Anterior cingulate cortex (tissue), 58 donors: ENCODE measurements at regions not wholly inside any gene's neighbourhood (a gene's known extent, or its start where the extent isn't known, plus 50 kb on each side); places are given as distances from the start of the nearest gene placed in this dataset.

Experiments used
- DNase-seq, 58 donors: peaks; one replicate each; lab custom pipeline; 2025; lab: John Stamatoyannopoulos, UW

DNA sequence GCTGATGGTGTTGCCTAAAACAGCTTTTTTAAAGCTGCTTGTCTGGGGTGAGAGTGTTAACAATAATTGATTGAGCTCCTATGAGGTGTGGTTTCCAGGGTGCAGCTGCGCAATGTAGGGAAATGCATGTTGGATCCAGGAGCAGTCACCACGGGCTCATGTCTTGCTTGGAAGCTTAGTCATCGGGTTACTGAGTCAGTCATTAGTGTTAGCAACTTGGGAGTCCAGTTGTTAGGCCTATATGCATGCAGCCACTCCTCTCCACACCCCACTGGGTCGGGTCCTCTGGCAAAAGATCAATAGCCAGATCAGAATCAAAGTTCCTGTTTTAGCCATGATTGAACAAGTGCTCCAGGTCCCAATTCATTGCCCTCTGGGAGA is 271.7 kb upstream of the CHD6 start:
- DNase-seq, result no peak

DNA sequence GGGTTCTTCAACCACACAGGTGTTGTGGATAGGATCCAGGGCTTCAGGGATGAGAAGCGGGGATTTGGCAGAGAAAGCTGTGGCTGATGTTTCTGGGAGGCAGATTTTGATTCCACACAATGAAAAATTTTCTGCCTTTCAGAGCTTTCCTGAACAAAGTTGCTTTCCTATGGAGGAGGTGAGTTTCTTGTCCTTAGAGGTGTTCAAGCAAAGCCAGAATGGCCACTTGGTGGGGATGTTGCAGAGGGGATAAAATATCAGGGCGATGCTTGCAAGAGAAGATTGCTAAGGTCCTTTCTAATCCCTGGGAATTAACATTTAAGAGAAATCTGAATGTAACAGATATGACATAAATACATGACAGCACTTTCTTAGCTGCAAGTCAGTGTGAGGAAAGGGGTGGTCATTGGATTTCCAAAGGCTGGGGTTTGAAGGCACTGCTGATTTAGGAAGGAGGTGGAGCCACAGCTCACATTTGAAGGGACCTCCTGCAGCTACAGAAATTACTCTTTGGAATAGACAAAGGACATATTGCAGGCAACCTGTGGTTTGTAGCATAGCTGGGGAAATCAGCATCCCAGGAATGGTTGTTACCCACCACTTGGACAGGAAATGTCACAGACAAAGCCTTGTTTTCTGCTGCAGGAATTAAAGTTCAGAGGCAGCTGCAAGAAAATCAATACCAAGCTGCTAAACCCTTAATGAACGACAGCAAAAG is 271.1 kb upstream of the CHD6 start:
- peak in 14 of 58 donors; percentile 1 to 42 (median 9) for DNase-seq

DNA sequence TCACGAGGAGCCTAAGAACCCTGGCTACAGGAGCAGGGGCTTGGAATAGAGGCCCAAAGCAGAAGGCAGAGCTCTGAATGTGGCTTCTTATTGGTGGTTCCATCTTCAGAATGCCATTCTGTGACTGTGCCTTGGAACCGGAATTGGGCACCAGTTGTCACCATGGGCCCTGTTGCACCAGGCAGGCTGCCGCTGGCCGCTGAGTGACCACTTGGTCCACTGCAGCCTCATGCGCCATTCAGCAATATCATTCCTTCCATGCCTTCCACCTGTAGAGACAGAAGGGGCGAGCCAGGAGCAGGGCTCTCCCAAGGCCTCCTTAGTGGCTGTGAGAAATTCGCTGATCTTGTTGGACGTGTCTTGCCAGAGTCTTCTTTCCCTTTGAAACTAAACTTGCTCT is 270.3 kb upstream of the CHD6 start:
- DNase-seq, result no peak

DNA sequence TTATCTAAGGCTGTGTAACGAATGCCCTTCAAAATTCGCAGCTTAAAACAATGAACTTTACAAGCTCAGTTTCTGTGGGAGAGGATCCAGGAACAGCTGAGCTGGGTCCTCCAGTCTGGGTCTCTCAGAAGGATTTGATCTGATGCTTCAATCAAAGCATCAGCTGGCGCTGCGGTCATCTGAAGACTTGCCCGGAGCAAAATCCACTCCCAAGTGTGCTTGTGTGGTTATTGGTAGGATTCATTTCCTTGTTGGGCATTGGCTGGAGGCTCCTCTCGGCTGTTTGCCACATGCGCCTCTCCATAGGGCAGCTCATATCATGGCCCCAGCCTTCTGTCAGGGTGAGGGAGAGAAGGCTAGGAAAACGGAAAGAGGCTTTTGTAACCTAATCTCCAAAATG is 269.3 kb upstream of the CHD6 start:
- no peak for DNase-seq

DNA sequence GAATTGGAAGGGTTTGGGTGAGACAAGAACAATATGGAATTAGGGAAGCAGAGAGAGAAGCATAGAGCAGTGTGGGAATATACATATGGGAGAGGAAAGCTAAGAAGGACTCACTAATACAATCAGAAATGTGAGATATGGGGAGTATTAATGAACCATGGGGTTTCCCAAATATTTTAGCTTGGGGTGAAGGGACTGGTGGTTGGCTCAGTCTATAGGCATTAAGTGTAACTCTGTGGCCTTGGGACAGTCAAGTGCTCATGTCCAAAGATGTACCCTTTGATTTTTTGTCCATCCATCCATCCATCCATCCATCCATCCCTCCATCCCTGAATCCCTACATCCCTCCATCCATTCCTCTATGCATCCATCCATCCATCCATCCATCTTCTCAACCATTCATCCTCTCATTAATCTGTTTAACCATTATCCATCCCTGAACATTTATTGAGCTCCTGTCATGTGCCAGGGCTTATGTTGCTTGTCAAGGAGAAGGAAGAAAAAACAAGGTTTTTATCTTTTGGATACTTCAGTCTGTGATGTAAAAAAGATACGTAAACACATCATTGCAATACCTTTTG is 263.4 kb upstream of the CHD6 start:
- DNase-seq, result no peak

DNA sequence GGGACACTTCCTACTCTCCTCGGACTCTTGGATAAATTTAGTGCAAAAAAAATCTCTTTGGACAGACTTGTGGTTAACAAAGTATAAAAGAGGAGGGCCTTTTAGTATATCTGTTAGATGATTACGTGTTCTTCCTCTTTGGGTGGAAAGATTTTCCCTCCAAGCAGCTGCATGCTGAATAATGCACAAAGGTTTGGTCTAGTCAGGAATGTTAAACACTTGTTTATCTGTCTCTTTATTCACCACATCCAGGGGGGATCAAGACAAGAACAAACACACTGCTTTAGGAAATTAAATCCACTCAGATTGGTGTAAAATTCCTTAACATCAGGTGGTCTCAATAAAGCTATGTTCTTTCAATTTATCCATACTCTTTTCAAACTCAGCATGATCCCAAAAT is 260.9 kb upstream of the CHD6 start:
- DNase-seq, result no peak

DNA sequence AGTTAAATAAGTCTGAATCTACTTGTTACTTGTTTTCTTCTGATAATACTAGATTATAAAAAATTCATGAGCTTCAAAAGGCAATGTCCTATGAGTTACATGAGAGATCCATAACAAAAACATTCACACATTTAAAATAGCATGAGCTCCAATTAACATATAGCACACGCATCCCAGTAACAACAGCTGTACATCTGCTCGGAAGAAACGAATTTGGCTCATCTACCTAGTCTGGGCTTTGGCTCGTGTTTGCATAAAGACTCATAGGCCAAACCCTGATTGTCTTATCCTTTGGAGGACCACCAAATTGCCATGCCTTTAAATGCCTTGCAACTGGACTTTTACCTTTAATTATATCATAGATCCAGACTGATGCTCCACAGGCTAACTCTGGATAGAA is 259.7 kb upstream of the CHD6 start:
- peak in 2 of 58 donors; percentile 0 to 6 for DNase-seq

DNA sequence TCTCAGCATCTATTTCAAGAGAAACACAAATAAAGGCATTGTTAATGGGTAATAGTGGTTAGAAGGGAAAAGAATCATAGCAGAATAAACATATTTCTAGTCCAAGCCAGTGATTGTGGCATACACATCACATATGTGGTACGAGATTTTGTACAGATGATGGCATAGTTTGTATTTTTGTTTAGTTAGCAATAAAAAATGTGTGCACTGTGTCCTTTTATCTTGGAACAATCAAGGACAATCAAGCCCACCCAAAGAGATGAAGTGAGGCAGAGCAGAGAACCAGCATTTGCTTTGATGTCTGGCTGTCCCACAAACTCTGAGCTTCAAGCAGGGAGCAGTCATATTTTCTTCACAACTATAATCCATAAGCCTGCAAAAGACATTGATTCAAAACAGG is 256.5 kb upstream of the CHD6 start:
- DNase-seq, result no peak

DNA sequence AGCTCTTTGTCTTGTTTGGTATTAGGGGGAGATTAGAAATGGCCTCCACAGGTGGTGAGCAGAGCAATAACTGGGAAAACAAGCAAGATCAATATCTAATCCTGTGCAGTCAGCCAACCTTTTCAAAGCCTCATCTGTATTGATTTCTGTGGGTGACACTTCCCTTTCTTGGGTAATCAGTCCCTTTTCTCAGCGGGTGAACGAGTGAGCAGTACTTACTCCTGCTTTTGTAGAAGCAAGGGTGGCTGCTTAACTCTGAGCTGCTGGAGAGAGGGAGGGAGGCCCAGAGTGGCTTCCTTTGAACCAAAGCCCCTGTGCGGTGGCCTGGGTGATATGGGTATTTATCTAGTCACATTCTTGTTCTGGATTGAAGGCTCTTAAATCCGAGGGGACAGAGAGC is 254.8 kb upstream of the CHD6 start:
- DNase-seq, result no peak

DNA sequence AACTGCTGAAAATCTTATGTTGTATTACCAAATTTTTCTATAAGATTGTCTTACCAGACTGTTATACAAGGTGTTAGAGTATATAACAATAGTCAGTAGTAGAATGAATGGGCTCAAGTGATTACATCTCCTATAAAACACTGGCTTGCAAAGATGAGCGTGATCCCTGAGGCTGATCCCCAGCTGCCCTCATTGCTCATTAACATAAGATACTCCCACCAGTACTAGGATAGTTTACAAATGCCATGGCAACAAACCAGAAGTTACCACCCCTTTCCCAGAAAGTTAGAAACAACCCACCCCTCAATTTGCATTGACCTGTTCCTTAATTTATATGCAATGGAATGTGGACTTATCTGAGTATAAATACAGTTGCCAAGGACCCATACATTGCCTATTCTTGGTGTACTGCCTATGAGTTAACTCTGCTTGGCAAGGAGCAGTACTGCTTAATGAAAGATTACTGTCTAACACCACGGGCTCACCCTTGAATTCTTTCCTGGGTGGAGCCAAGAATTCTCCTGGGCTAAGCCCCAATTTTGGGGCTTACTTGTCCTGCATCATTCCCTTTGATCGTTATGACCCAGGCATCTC is 252.8 kb upstream of the CHD6 start:
- DNase-seq, result no peak

DNA sequence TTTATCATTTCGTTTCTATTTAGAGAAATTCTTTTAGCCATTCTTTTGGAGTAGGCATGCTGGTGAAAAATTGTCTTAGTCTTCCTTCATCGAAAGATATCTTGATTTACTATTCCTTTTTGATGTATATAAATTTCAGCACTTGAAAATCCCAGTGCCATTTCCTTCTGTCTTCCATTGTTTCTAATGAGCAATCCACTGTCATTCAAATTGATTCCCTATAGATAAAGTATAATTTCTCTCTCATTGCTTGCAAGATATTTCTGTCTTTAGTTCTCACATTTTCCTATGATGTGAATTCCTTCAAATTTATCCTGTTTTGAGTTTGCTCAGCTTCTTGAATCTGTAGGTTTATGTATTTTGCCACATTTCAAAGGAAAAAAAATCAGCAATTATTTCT is 251.1 kb upstream of the CHD6 start:
- DNase-seq, result no peak

DNA sequence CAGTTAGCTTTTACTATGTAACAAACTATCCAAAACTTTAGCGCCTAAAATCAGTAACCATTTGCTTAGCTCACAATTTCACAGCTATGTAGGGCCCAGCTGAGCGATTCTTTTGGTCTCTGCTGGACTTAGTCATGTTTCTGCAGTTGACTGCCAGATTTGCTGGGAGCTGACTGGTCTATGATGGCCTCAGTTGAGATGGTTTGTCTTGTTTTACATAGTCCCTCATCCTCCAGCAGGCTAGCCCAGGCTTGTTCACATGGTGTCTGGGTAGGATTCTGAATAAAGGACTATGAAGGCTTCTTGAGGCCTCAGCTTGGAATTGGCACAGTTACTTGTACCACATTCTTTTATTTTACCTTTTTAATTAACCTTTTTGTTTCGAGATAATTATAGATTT is 247.8 kb upstream of the CHD6 start:
- no peak for DNase-seq

DNA sequence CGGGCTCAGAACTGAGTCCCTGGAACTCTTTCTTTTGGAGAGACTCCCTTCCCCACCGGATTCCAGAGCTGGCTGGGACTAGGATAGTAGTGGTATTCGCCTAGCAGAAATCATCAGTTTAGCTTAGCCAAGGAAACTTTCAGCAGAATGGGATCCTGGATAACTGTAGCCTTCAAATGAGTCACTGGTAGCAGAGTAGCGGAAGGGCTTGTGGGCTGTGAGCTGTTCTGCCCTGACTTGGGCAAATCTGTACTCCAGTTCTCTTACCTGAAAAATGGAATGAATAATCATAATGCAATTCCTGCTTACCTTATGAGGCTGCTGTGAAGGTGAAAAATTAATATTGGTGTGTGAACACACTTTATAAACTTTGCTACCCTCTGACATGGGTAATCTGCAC is 244.3 kb upstream of the CHD6 start:
- no peak for DNase-seq

DNA sequence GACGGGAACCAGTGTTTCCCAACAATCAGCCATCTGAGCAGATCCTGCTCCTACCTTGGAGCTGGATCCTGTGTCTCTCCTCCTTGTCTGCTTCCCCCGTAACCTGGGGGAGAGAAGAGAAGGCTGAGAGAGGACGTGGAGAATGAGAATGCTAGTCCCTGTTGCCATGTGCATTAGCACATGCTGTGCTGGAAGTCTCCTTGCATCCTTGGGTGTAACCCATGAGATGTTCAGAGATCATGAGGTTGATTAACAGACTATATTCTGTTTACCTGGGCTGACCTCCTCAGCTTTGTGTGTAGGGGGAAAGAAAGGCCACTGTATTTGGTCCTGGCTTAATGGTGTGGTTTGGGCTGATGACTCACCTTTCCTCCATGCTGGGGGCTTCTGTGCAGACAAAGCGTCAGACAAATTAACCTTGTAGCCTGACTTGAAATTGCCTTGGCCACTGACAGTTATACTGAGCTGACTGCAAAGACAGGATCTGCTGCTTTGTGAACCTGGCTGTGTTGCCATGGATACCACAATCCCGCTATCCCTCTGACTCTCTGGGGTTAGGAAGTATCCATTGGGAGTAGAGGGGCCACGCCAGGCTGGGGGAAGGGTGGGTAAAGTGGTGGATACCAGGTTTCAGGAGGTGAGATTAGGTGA is 243.7 kb upstream of the CHD6 start:
- DNase-seq, result no peak

DNA sequence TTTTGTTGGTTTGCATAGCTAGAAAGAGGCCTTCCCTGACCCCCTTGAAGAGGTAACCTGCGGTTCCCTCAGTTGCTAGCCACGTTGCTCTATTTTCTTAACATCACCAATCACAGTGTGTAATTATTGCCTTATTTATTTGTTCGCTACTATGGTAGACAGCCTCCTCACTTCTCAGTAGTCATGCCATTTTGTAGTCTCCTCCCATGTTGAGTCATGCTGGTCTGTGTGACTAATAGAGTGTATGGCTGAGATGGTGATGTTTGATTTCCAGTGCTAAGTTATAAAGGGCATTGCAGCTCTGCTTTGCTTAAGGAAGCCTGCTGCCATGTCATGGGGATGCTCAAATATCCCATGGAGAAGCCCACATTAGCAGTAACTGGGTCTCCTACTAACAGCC is 236.6 kb upstream of the CHD6 start:
- DNase-seq, result no peak

DNA sequence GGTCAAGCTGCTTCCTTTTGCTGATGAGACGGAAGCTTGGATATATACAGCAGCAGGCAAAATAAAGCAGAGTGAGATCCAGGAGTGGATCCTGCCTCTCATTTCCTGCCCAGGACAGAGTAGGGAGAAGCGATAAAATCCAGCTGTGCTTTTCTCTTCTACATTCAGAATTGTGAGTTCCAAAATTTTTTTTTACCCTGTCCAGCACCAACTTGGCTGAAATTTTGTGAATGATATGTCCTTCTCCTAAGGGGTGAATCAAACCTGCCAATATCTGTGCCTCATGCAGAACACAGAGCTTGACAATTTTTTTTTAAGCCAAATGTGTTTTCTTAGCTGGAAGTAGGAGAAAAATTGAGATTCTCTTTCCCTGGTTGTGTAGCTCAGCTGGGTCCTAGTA is 235.6 kb upstream of the CHD6 start:
- no peak for DNase-seq

DNA sequence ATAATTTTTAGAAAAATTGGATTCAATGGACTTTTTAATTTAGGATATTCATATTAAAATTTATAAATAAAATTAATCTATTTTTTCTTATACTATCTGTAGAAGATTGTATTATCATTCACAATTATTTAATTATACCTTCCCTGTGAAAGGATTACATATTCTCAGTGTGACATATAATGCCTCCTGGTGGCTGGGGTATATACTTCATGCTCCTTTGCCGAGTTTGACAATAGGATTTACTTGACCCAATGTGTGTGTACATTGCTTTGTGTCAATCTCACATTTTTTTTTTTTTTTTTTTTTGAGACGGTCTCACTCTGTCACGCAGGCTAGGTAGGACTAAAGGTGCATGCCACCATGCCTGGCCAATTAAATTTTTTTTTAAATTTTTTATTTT is 230.0 kb upstream of the CHD6 start:
- DNase-seq, result no peak

DNA sequence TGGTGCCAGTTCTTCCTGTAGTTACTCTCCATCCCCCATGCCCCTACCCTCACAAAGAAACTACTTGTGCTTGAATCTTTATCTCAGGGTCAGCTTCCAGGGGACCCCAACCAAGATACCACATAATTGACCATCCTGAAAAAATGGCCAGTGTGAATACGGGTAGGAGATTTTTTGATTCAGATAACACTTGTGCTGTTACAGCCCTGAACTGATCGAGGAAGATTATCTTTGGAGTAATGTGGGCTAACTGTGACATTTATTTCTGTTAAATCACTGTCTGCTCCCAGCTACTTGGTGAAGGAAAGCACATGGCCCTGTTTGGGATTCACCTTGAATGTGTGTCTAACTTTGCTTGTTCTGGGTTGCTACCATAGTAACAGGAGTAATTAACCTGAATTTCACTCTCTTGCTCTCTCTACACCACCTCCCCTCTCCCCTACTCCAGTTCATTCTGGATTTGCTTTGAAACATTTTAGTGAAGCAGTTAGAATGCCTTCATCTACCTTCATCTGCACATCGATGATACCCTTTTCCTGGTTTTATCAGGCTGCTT is 219.6 kb upstream of the CHD6 start:
- no peak for DNase-seq

DNA sequence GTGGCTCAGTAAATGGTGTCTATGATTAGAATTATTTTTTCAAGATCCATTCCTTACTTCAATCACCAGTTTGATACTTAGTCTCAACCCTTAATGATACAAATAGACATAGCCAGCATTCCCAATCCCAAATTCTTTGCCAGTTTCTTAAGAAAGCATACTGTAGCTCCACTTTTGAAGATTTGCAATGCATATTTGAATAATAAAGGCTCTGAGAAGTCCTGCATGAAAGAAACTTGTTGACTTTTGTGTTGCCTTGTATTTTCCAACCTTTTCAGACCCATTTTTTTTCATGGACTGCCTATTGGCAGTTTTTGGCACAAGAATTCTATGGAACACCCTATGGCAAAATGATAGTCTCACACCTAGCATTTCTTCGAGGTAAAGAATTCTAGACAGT is 215.6 kb upstream of the CHD6 start:
- DNase-seq, result no peak

DNA sequence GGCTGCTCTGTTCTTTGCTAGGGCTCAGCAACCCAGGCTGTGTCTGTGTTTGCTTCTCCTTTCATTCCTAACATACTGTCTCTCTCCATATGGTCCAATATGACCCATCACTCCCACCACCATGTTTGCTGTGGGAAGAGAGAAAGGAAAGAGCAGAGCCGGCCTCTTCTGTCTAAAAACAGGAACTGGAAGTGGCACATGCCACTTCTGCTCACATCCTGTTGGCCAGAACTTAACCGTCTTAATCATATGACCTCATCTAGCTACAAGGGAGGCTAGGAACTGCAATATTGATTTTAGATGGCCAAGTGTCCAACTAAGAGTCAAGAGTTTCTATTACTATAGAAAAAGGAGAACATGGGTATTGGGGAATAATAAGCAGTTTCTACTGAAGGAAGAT is 212.5 kb upstream of the CHD6 start:
- DNase-seq, result no peak

DNA sequence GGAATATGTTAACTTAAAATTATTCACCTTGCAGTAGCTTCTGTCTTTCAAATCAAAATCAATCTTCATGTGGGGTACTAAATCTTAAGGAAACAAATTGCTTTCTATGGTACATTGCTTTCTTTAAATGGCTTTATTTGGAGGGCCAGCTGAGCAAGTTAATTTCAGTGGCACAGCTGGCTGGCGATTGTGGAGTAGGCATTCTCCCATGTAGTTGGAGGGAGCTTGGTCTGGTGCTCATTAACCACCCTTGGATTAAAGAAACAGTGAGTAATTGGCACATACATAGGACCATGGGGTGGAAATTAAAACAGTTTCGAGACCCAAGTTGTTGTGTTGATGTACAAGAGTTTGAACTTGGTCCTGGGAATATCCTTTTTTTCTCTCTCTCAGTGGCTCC is 201.3 kb upstream of the CHD6 start:
- no peak for DNase-seq

DNA sequence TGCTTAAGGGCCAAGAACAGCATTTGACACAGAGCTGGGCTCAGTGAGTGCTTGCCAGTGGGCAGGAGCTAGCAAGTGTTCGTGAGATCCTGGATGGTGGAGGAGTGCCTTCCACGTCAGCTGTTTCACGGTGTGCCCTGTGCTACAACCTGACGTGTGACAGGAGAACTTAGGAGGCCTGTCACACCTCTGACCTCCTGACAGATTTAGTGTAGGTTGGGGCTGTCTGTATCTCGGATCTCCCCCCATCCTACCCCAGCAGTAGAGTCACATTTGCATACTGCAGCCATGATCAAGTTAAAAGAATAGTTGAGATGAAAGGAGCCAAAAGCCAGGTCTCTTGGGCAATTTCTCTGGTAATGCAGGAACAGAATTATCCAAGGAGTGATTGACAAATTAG is 200.8 kb upstream of the CHD6 start:
- peak in 1 of 58 donors; percentile 34 for DNase-seq
